NB4 (cell line): ENCODE measurements at regions not wholly inside any gene's neighbourhood (a gene's known extent, or its start where the extent isn't known, plus 50 kb on each side); places are given as distances from the start of the nearest gene placed in this dataset.

Experiments
- POLR2A ChIP-seq: IDR thresholded peaks from 2 replicates; pipeline ENCODE4 v1.6.1; 2011; ENCODE audit warnings: mild to moderate bottlenecking; ENCODE audit not compliant: insufficient read length; ENCODE audit errors: extremely low read depth
- TF ChIP-seq, protein P1 (sequence below): IDR thresholded peaks from one replicate; pipeline ENCODE4 v1.5.1; 2012; ENCODE audit warnings: low read depth, low read length
- TF ChIP-seq, protein P2 (sequence below): IDR thresholded peaks from 2 replicates; pipeline ENCODE4 v1.6.1; 2011; ENCODE audit warnings: low read depth, low read length

DNA sequence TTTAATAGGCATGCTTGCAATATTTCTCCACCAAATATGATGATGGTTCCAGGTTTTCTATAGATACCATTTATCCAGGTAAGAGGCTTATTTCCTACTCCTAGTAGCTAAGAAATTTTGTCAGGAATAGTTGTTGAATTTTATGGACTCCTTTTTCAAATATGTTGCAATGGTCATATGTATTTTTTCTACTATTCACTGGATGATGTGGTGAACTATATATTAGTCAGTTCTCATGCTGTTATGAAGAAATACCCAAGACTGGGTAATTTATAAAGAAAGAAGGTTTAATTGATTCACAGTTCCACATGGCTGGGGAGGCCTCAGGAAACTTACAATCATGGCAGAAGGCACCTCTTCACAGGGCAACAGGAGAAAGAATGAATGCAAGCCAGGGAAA, 141.1 kb upstream of the NR3C1 start:
- no peak for TF ChIP-seq POLR2A
- TF ChIP-seq, protein P1, sequence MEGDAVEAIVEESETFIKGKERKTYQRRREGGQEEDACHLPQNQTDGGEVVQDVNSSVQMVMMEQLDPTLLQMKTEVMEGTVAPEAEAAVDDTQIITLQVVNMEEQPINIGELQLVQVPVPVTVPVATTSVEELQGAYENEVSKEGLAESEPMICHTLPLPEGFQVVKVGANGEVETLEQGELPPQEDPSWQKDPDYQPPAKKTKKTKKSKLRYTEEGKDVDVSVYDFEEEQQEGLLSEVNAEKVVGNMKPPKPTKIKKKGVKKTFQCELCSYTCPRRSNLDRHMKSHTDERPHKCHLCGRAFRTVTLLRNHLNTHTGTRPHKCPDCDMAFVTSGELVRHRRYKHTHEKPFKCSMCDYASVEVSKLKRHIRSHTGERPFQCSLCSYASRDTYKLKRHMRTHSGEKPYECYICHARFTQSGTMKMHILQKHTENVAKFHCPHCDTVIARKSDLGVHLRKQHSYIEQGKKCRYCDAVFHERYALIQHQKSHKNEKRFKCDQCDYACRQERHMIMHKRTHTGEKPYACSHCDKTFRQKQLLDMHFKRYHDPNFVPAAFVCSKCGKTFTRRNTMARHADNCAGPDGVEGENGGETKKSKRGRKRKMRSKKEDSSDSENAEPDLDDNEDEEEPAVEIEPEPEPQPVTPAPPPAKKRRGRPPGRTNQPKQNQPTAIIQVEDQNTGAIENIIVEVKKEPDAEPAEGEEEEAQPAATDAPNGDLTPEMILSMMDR = no peak
- TF ChIP-seq, protein P2, sequence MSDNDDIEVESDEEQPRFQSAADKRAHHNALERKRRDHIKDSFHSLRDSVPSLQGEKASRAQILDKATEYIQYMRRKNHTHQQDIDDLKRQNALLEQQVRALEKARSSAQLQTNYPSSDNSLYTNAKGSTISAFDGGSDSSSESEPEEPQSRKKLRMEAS = no peak
